GM12878 (cell line): ENCODE measurements at regions not wholly inside any gene's neighbourhood (a gene's known extent, or its start where the extent isn't known, plus 50 kb on each side); places are given as distances from the start of the nearest gene placed in this dataset.
"Not testable (repeated sequence)": the region's sequence is repeated elsewhere in the genome, so short reads cannot be mapped to it uniquely, and the experiment has no call there.

Experiments
- ATAC-seq: fragments of 200-7000 bp; cut with Tn5 transposase; 3 replicates; pipeline ENCODE4 v1.9.1; 2020; ENCODE audit warnings: mild to moderate bottlenecking, moderate library complexity
- BruUV-seq: library from RNA; stranded (reverse); fragments of 400-500 nt; replicated peaks from 2 replicates; lab custom pipeline; 2021; lab: Mats Ljungman, UMichigan
- CTCF ChIA-PET: fragments of 300-600 bp; sonication (Branson Sonifier 250); formaldehyde crosslinking; extraction: SDS; loops from one replicate; lab custom pipeline; 2021; ENCODE audit warnings: inconsistent platforms; lab: Yijun Ruan, JAX
- POLR2A ChIA-PET: fragments of 350-600 bp; formaldehyde crosslinking; extraction: SDS; loops from one replicate; lab custom pipeline; 2021; ENCODE audit warnings: inconsistent platforms; lab: Charles Lee
- RAD21 ChIA-PET: fragments of 300-600 bp; sonication (Branson Sonifier 250); formaldehyde crosslinking; loops from one replicate; lab custom pipeline; 2023; ENCODE audit warnings: antibody characterized with exemption; ENCODE audit not compliant: unreplicated experiment; lab: Charles Lee
- SMC1A ChIA-PET: fragments of 300-600 bp; sonication (Branson Sonifier 250); formaldehyde crosslinking; loops from one replicate; lab custom pipeline; 2023; ENCODE audit not compliant: unreplicated experiment, uncharacterized antibody; lab: Charles Lee
- DNase-seq: peaks from one replicate; pipeline ENCODE4 v3.0.0-alpha.2; 2011; ENCODE audit warnings: low read depth, low spot score
- FAIRE-seq: peaks from 3 replicates; lab custom pipeline; 2011; peaks lifted over from hg19 to GRCh38; lab: Jason Lieb, UNC
- H2AFZ ChIP-seq: 2 replicates; pipeline ENCODE4 v1.6.0; 2011; ENCODE audit warnings: low read depth, low read length, control low read depth; ENCODE audit not compliant: control insufficient read depth
- H3K27ac ChIP-seq: 2 replicates; pipeline ENCODE4 v1.5.1; 2011; ENCODE audit warnings: control low read depth; ENCODE audit not compliant: control insufficient read depth, insufficient read depth
- H3K27me3 ChIP-seq, 2 experiments: replicated peaks in 1 of 2; 2 replicates each; pipeline versions ENCODE4 v1.6.0 to v1.6.1; 2011; ENCODE audit warnings: low read length in 1 of 2; ENCODE audit not compliant: control insufficient read depth in 2 of 2, insufficient read depth in 2 of 2
- H3K36me3 ChIP-seq, 2 experiments: 2 replicates each; pipeline ENCODE4 v1.5.1; 2011; ENCODE audit warnings: low read length in 1 of 2; ENCODE audit not compliant: control insufficient read depth in 2 of 2, insufficient read depth in 2 of 2
- H3K4me1 ChIP-seq: 2 replicates; pipeline ENCODE4 v1.6.1; 2011; ENCODE audit warnings: mild to moderate bottlenecking, low read length, moderate library complexity, mixed read lengths; ENCODE audit not compliant: control insufficient read depth, insufficient read depth
- H3K4me2 ChIP-seq: 2 replicates; pipeline ENCODE4 v1.6.0; 2011; ENCODE audit warnings: control low read depth; ENCODE audit not compliant: control insufficient read depth, insufficient read depth
- H3K4me3 ChIP-seq: fragments of 200-600 bp; sonication (generic); 2 replicates; pipeline ENCODE4 v1.5.1; 2016
- H3K79me2 ChIP-seq: 2 replicates; pipeline ENCODE4 v1.6.0; 2011; ENCODE audit warnings: low read length; ENCODE audit not compliant: control insufficient read depth, insufficient read depth
- H3K9ac ChIP-seq: 2 replicates; pipeline ENCODE4 v1.8.0; 2011; ENCODE audit warnings: low read length, control low read depth, mixed read lengths; ENCODE audit not compliant: control insufficient read depth, insufficient read depth
- H3K9me3 ChIP-seq: replicated peaks from 3 replicates; pipeline ENCODE4 v1.5.1; 2011; ENCODE audit warnings: mild to moderate bottlenecking, low read length; ENCODE audit not compliant: control insufficient read depth, insufficient read depth
- H4K20me1 ChIP-seq: 2 replicates; pipeline ENCODE4 v1.6.0; 2011; ENCODE audit not compliant: control insufficient read depth, insufficient read depth
- BCL11A ChIP-seq: IDR thresholded peaks from 2 replicates; pipeline ENCODE4 v1.6.1; 2011; ENCODE audit warnings: low read depth, low read length
- BHLHE40 ChIP-seq, 2 experiments: fragments of 450-650 bp in 1 of 2; IDR thresholded peaks; 2 replicates each; pipeline ENCODE4 v1.6.1; 2011 to 2017; ENCODE audit warnings: low read depth in 2 of 2, borderline replicate concordance in 1 of 2, improper control_type of control experiment in 1 of 2, low read length in 1 of 2, mild to moderate bottlenecking in 1 of 2
- CBX3 ChIP-seq: fragments of 200-600 bp; sonication (generic); IDR thresholded peaks from 2 replicates; pipeline ENCODE4 v1.6.1; 2016; ENCODE audit warnings: low read depth, borderline replicate concordance
- CBX5 ChIP-seq: sonication (generic); IDR thresholded peaks from 2 replicates; pipeline ENCODE4 v1.6.1; 2016; ENCODE audit warnings: low read depth, moderate library complexity, mild to moderate bottlenecking, inconsistent platforms
- FOS ChIP-seq: IDR thresholded peaks from 3 replicates; pipeline ENCODE4 v1.6.1; 2011; ENCODE audit warnings: borderline replicate concordance; ENCODE audit not compliant: insufficient read length; ENCODE audit errors: extremely low read depth
- FOXK2 ChIP-seq: fragments of 450-650 bp; IDR thresholded peaks from 2 replicates; pipeline ENCODE4 v1.6.1; 2017; ENCODE audit warnings: mild to moderate bottlenecking, moderate library complexity
- HDGF ChIP-seq: fragments of 450-650 bp; IDR thresholded peaks from 2 replicates; pipeline ENCODE4 v1.6.1; 2016; ENCODE audit warnings: antibody characterized with exemption
- IRF5 ChIP-seq: fragments of 450-650 bp; IDR thresholded peaks from 2 replicates; pipeline ENCODE4 v1.6.1; 2017; ENCODE audit warnings: borderline replicate concordance
- PBX3 ChIP-seq: IDR thresholded peaks from 2 replicates; pipeline ENCODE4 v1.6.1; 2011; ENCODE audit warnings: mild to moderate bottlenecking, low read depth, low read length, moderate library complexity; ENCODE audit not compliant: insufficient replicate concordance
- SMAD5 ChIP-seq: IDR thresholded peaks from 2 replicates; pipeline ENCODE4 v1.6.1; 2016; ENCODE audit warnings: antibody characterized with exemption, low read depth
- ZNF592 ChIP-seq: fragments of 450-650 bp; IDR thresholded peaks from 2 replicates; pipeline ENCODE4 v1.6.1; 2017; ENCODE audit warnings: mild to moderate bottlenecking, moderate library complexity
- WGBS: methylation state at CpG from one replicate; pipeline ENCODE4 v1.1.6; 2016; ENCODE audit warnings: low lambda C conversion rate; ENCODE audit not compliant: insufficient replicate concordance, insufficient coverage; ENCODE audit errors: missing lambda C conversion rate; 5-methylcytosine and 5-hydroxymethylcytosine counted together
- in situ Hi-C: fragments of 300-500 bp; cut with MboI; formaldehyde crosslinking; loops from 9 replicates; pipeline ENCODE4 v1.14.3; 2018; ENCODE audit warnings: mixed read lengths
- intact Hi-C: fragments of 100-400 bp; cut with micrococcal nuclease; formaldehyde crosslinking; loops from one replicate; pipeline ENCODE4 v1.14.2; 2022; ENCODE audit not compliant: unreplicated experiment

- H3K27ac ChIP-seq, DNase-seq, SMC1A ChIA-PET, H3K27me3 ChIP-seq, H3K9me3 ChIP-seq, CTCF ChIA-PET, RAD21 ChIA-PET, H3K4me1 ChIP-seq, ATAC-seq, intact Hi-C loops, H3K4me2 ChIP-seq, in situ Hi-C loops, BruUV-seq, H3K36me3 ChIP-seq, H3K9ac ChIP-seq, H4K20me1 ChIP-seq, H3K4me3 ChIP-seq, POLR2A ChIA-PET, H3K79me2 ChIP-seq, H2AFZ ChIP-seq, FAIRE-seq: not testable (repeated sequence)
- 36% methylated on average over 7 of the region's 8 CpGs for WGBS
Measured at GRCh38 chr15:62683192-62683591, 359.4 kb upstream of the TPM1 start.

GRCh38 chr15:62684123-62684808, 358.3 kb upstream of the TPM1 start:
- 84% methylated on average over 7 of the region's 7 CpGs for WGBS
- no peaks in the 10 kb centered on the region for H3K27me3 ChIP-seq
- ATAC-seq (no peak), DNase-seq (no peak), FAIRE-seq (no peak)
- H2AFZ ChIP-seq = no peak overlapping the region
- intact Hi-C loops (no loop called here), in situ Hi-C loops (no loop called here)
- H3K79me2 ChIP-seq = no peaks in the 10 kb centered on the region
- ChIA-PET SMC1A (no interaction called here), CTCF (no interaction called here), POLR2A (no interaction called here), RAD21 (no interaction called here)
- H3K27ac ChIP-seq = no peak overlapping the region
- no peak overlapping the region for H3K9ac ChIP-seq
- no peaks in the 10 kb centered on the region for H3K36me3 ChIP-seq
- H3K9me3 ChIP-seq = no peaks in the 10 kb centered on the region
- H3K4me2 ChIP-seq = no peak overlapping the region
- H4K20me1 ChIP-seq = no peaks in the 10 kb centered on the region
- no peak overlapping the region for H3K4me3 ChIP-seq
- H3K4me1 ChIP-seq = no peaks in the 10 kb centered on the region
- no TSS peak for BruUV-seq
- TF ChIP-seq ZNF592 = no peak
- TF ChIP-seq CBX3 = no peak
- TF ChIP-seq HDGF = no peak
- TF ChIP-seq IRF5 = no peak
- no peak for TF ChIP-seq SMAD5
- TF ChIP-seq BHLHE40 (IDR thresholded peaks at IDR 0.05; ENCODE audit: borderline replicate concordance in 1 of 2, low read depth in 2 of 2, low read length in 1 of 2) = no peak
- TF ChIP-seq CBX5 = no peak
- TF ChIP-seq FOXK2 = no peak
- no peak for TF ChIP-seq BCL11A
- TF ChIP-seq FOS = no peak
- no peak for TF ChIP-seq PBX3
